ENCODE measurements at regions not wholly inside any gene's neighbourhood (a gene's known extent, or its start where the extent isn't known, plus 50 kb on each side); places are given as distances from the start of the nearest gene placed in this dataset.
"Not testable (repeated sequence)": the region's sequence is repeated elsewhere in the genome, so short reads cannot be mapped to it uniquely, and the experiment has no call there.

GRCh38 chr14:27845902-27846301 lies 920.7 kb upstream of the FOXG1 start:
- DNase-seq = no peak
- H3K27ac ChIP-seq = no peak overlapping the region
- no peak overlapping the region for H3K4me3 ChIP-seq
- intact Hi-C loops (cut with DNase I) = no loop called here
- H3K27me3 ChIP-seq = no peaks in the 10 kb centered on the region
- H3K9me3 ChIP-seq = peaks cover 0 to 5% (median 0%) of the 10 kb centered on the region in 12 donors
- 75 to 84% (median 77%) methylated on average over 8 of the region's 8 CpGs for WGBS, 4 donors
- no peaks in the 10 kb centered on the region for H3K36me3 ChIP-seq
- H3K4me1 ChIP-seq = no peaks in the 10 kb centered on the region
- TF ChIP-seq POLR2A (IDR thresholded peaks at IDR 0.05) (no peak), CTCF (IDR thresholded peaks at IDR 0.05) (no peak)
- no peak for ATAC-seq

- H3K4me3 ChIP-seq = not testable (repeated sequence)
Observed at GRCh38 chr14:27847480-27847879, 919.1 kb upstream of the FOXG1 start.

GRCh38 chr14:27849193-27849592 lies 917.4 kb upstream of the FOXG1 start:
- peak in 2 of 5 donors; percentile 16 to 21 for DNase-seq
- peaks cover 0 to 19% (median 2%) of the 10 kb centered on the region in 12 donors for H3K9me3 ChIP-seq
- H3K27ac ChIP-seq; intact Hi-C loops (cut with DNase I); H3K36me3 ChIP-seq; H3K27me3 ChIP-seq; ATAC-seq; H3K4me1 ChIP-seq; H3K4me3 ChIP-seq: not testable (repeated sequence)

More at GRCh38 chr14:27847480-27847879, 919.1 kb upstream of the FOXG1 start:
- H3K4me1 ChIP-seq; H3K36me3 ChIP-seq; H3K9me3 ChIP-seq; DNase-seq; H3K27ac ChIP-seq; H3K27me3 ChIP-seq; intact Hi-C loops (cut with DNase I); ATAC-seq: not testable (repeated sequence)
- 88 to 93% (median 89%) methylated on average over 1 of the region's 1 CpG for WGBS, 4 donors

GRCh38 chr14:27862684-27863083 lies 903.9 kb upstream of the FOXG1 start:
- H3K9me3 ChIP-seq = no peaks in the 10 kb centered on the region
- intact Hi-C loops (cut with DNase I) = no loop called here
- no peaks in the 10 kb centered on the region for H3K36me3 ChIP-seq
- TF ChIP-seq CTCF (IDR thresholded peaks at IDR 0.05) (no peak), POLR2A (IDR thresholded peaks at IDR 0.05) (no peak)
- H3K4me3 ChIP-seq = no peak overlapping the region
- DNase-seq (no peak), ATAC-seq (no peak)
- no peaks in the 10 kb centered on the region for H3K27me3 ChIP-seq
- H3K4me1 ChIP-seq = no peaks in the 10 kb centered on the region
- 73 to 78% (median 76%) methylated on average over 2 of the region's 2 CpGs for WGBS, 4 donors
- H3K27ac ChIP-seq = no peak overlapping the region

- DNase-seq (no peak), ATAC-seq (no peak)
- Histone ChIP-seq H3K9me3 (no peaks in the 10 kb centered on the region), H3K36me3 (no peaks in the 10 kb centered on the region), H3K4me3 (no peak overlapping the region), H3K27me3 (no peaks in the 10 kb centered on the region), H3K4me1 (no peaks in the 10 kb centered on the region), H3K27ac (no peak overlapping the region)
- WGBS, 4 donors = 80 to 82% (median 81%) methylated on average over 8 of the region's 8 CpGs
- intact Hi-C loops (cut with DNase I) = no loop called here
- TF ChIP-seq POLR2A (IDR thresholded peaks at IDR 0.05) = no peak
- TF ChIP-seq CTCF (IDR thresholded peaks at IDR 0.05) = no peak
Observed at GRCh38 chr14:27863166-27863565, 903.4 kb upstream of the FOXG1 start.

Data from heart left ventricle (tissue), 16 donors.